Immature natural killer cell (primary cell): ENCODE measurements at regions not wholly inside any gene's neighbourhood (a gene's known extent, or its start where the extent isn't known, plus 50 kb on each side); places are given as distances from the start of the nearest gene placed in this dataset.

Experiments used
- DNase-seq, 3 donors: peaks; one replicate each; pipeline ENCODE4 v3.0.0; 2022; ENCODE audit warnings: mixed read lengths in 1 of 3
- H3K27ac Mint-ChIP-seq, 6 donors: one replicate each; pipeline ENCODE4 v1.8.0; 2020; ENCODE audit warnings: mixed read lengths in 6 of 6, mild to moderate bottlenecking in 5 of 6, inconsistent platforms in 4 of 6, moderate library complexity in 3 of 6
- H3K27me3 Mint-ChIP-seq, 3 donors: one replicate each; pipeline ENCODE4 v1.8.0; 2020 to 2021; ENCODE audit warnings: low read depth in 3 of 3, mild to moderate bottlenecking in 3 of 3, mixed read lengths in 3 of 3, moderate library complexity in 3 of 3, inconsistent platforms in 1 of 3
- H3K36me3 Mint-ChIP-seq, 3 donors: one replicate each; pipeline ENCODE4 v1.8.0; 2020; ENCODE audit warnings: mixed read lengths in 3 of 3, inconsistent platforms in 2 of 3, mild to moderate bottlenecking in 2 of 3
- H3K4me1 Mint-ChIP-seq, 2 donors: one replicate each; pipeline ENCODE4 v1.8.0; 2020; ENCODE audit warnings: inconsistent platforms in 2 of 2, mild to moderate bottlenecking in 2 of 2, mixed read lengths in 2 of 2, moderate library complexity in 1 of 2
- H3K4me3 Mint-ChIP-seq, 5 donors: one replicate each; pipeline ENCODE4 v1.8.0; 2020; ENCODE audit warnings: mild to moderate bottlenecking in 5 of 5, mixed read lengths in 5 of 5, inconsistent platforms in 3 of 5, moderate library complexity in 3 of 5
- H3K9me3 Mint-ChIP-seq, 6 donors: one replicate each; pipeline ENCODE4 v1.8.0; 2020; ENCODE audit warnings: mild to moderate bottlenecking in 6 of 6, mixed read lengths in 6 of 6, inconsistent platforms in 4 of 6, moderate library complexity in 3 of 6

- no peak for DNase-seq
- Mint-ChIP-seq H3K4me1 (no peaks in the 10 kb centered on the region), H3K27ac (no peak overlapping the region), H3K27me3 (peaks cover 0 to 17% (median 4%) of the 10 kb centered on the region in 3 donors), H3K4me3 (no peak overlapping the region), H3K9me3 (no peaks in the 10 kb centered on the region), H3K36me3 (no peaks in the 10 kb centered on the region)
These were observed 79.3 kb upstream of the NPVF start for GRCh38 chr7:25307624-25308023.

DNA sequence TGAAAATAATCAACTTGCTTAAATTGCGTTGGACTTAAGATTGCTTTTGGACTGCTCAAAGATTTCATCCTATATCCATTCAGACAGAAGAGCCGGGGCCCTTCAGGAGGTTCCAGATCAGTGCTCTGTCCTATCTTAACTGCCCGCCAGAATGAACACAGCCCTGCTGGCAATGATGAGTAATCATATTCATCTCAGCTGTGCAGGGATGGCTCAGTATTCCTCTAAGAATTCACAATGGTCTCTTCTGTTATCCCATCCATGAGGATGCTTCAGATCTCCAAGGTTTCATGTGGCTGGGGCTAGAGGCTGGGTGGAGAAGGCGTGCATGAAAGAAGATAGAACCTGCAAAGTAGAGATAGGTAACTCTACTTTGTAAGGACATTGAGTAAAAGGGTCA lies 80.0 kb upstream of the NPVF start:
- no peak for DNase-seq
- Mint-ChIP-seq H3K27me3 (peaks cover 0 to 17% (median 4%) of the 10 kb centered on the region in 3 donors), H3K36me3 (no peaks in the 10 kb centered on the region)

GRCh38 chr7:25308906-25309705 lies 80.8 kb upstream of the NPVF start:
- H3K4me1 Mint-ChIP-seq: no peaks in the 10 kb centered on the region
- H3K9me3 Mint-ChIP-seq: no peaks in the 10 kb centered on the region
- H3K27me3 Mint-ChIP-seq: peaks cover 0 to 15% (median 4%) of the 10 kb centered on the region in 3 donors
- no peak for DNase-seq
- H3K27ac Mint-ChIP-seq: no peak overlapping the region
- H3K36me3 Mint-ChIP-seq: no peaks in the 10 kb centered on the region
- H3K4me3 Mint-ChIP-seq: no peak overlapping the region

More for the DNA sequence above, 80.0 kb upstream of the NPVF start:
- no peaks in the 10 kb centered on the region for H3K4me1 Mint-ChIP-seq
- no peak overlapping the region for H3K4me3 Mint-ChIP-seq
- H3K27ac Mint-ChIP-seq: no peak overlapping the region
- no peaks in the 10 kb centered on the region for H3K9me3 Mint-ChIP-seq

- H3K4me1 Mint-ChIP-seq: no peaks in the 10 kb centered on the region
- peaks cover 0 to 13% (median 8%) of the 10 kb centered on the region in 3 donors for H3K27me3 Mint-ChIP-seq
- no peak overlapping the region for H3K4me3 Mint-ChIP-seq
- no peak overlapping the region for H3K27ac Mint-ChIP-seq
- H3K36me3 Mint-ChIP-seq: no peaks in the 10 kb centered on the region
- DNase-seq: no peak
- no peaks in the 10 kb centered on the region for H3K9me3 Mint-ChIP-seq
These were observed 82.6 kb upstream of the NPVF start for GRCh38 chr7:25310896-25311295.

DNA sequence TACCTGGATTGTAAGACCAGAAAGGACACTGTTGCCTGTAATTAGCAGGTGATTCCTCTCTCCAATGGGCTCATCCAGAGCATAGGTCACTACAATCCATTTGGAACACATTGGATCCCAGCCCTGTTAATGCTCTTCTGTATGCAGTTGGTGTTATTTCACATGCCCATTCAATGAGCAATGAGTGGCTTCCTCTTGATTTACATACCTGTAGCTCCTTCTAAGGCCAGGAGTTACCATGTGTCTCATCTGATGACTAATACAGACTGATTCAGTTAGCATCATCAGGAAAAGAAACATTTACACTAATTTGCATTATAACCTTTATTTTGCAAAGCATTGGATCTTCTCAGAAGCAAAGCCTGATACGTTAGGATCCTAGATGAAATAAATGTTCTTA lies 83.1 kb upstream of the NPVF start:
- H3K4me3 Mint-ChIP-seq: no peak overlapping the region
- no peaks in the 10 kb centered on the region for H3K4me1 Mint-ChIP-seq
- H3K27ac Mint-ChIP-seq: no peak overlapping the region
- no peaks in the 10 kb centered on the region for H3K36me3 Mint-ChIP-seq
- no peaks in the 10 kb centered on the region for H3K9me3 Mint-ChIP-seq
- H3K27me3 Mint-ChIP-seq: peaks cover 0 to 13% (median 8%) of the 10 kb centered on the region in 3 donors
- DNase-seq: no peak

DNA sequence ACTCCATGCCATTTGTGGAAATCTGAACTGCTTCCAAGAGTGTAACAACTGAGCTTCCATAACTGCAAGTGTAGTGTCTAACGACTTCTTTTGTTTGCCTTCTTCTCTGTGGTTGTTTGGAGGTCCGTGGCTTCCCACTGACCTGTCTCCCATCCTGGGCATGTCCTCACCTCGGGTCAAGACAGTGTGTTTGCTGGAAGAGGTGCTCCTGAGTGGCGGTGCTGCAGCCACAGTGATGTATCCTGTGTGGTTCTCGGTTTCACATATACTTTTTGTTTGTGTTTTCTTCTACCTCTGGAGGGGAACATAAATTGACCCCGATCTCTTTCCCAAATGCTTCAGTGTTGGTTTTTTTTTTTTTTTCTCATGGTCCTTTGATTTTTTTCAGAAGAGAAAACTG lies 84.7 kb upstream of the NPVF start:
- H3K36me3 Mint-ChIP-seq: no peaks in the 10 kb centered on the region
- DNase-seq: no peak

GRCh38 chr7:25313526-25313925 lies 85.2 kb upstream of the NPVF start:
- Mint-ChIP-seq H3K9me3 (no peaks in the 10 kb centered on the region), H3K4me3 (no peak overlapping the region), H3K36me3 (no peaks in the 10 kb centered on the region), H3K27ac (no peak overlapping the region), H3K4me1 (no peaks in the 10 kb centered on the region), H3K27me3 (peaks cover 0 to 6% (median 4%) of the 10 kb centered on the region in 3 donors)
- DNase-seq: no peak

More for the DNA sequence above, 84.7 kb upstream of the NPVF start:
- H3K9me3 Mint-ChIP-seq: no peaks in the 10 kb centered on the region
- H3K4me3 Mint-ChIP-seq: no peak overlapping the region
- no peaks in the 10 kb centered on the region for H3K4me1 Mint-ChIP-seq
- peaks cover 0 to 12% (median 6%) of the 10 kb centered on the region in 3 donors for H3K27me3 Mint-ChIP-seq
- H3K27ac Mint-ChIP-seq: no peak overlapping the region

DNA sequence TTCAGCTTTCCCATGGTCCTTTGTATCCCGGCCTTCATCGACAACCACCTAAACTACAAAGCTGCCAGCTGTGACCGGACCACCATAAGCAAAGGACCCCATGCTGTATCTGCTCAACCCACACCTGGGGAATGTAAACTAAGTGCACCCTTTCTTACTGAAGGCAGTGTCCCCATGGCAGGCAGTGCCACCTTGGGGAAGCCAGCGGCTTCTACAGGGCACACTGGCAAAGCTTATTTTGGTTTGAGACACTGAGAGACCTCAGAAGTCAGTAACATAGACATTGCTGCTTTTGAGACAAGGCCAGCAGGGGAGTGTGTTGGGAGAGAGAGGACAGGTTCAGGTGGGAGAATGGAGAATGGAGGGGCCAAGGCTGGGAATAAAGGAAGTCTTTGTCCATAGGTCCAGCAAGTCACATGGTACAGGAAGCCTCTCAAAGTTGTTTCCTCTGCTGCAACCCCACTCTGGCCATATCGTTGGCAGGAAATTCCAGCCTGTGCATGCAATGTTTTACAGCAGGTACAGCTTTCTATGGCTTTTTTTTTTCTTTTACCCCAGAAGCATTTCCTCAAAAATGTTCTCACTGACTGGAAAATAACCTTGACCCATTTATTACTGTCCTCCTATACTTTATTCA lies 85.9 kb upstream of the NPVF start:
- no peak for DNase-seq
- H3K27me3 Mint-ChIP-seq: peaks cover 0 to 4% (median 1%) of the 10 kb centered on the region in 3 donors
- H3K36me3 Mint-ChIP-seq: no peaks in the 10 kb centered on the region
- H3K4me1 Mint-ChIP-seq: no peaks in the 10 kb centered on the region
- no peak overlapping the region for H3K27ac Mint-ChIP-seq
- H3K4me3 Mint-ChIP-seq: no peak overlapping the region
- H3K9me3 Mint-ChIP-seq: no peaks in the 10 kb centered on the region

DNA sequence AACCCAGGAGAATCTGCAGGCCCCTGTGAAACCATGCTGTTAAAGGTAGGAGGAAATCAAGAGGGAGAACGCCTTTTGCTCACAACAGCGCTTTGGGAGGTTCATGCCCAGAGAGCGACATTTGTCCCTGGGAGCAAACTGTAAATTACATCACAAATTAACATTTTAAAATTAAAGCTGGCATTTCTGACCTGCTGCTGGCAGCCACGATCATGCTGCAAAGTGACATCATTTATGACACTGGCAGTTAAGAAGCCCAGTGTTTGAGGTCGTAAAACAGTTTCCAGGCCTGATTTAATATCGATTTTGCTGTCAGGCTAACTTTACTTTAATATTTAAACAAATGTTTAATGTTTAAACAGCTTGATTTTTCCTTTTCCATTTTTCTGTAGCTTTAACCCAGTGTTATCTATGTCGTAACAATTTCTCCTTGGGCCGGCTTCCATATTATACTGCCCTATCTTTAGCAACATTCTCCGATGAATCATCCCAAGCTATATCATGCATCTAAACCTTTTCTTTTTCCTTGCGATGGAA lies 86.5 kb upstream of the NPVF start:
- Mint-ChIP-seq H3K9me3 (no peaks in the 10 kb centered on the region), H3K36me3 (no peaks in the 10 kb centered on the region), H3K27me3 (peaks cover 0 to 4% (median 4%) of the 10 kb centered on the region in 3 donors), H3K4me3 (no peak overlapping the region), H3K4me1 (no peaks in the 10 kb centered on the region), H3K27ac (no peak overlapping the region)
- DNase-seq: no peak

DNA sequence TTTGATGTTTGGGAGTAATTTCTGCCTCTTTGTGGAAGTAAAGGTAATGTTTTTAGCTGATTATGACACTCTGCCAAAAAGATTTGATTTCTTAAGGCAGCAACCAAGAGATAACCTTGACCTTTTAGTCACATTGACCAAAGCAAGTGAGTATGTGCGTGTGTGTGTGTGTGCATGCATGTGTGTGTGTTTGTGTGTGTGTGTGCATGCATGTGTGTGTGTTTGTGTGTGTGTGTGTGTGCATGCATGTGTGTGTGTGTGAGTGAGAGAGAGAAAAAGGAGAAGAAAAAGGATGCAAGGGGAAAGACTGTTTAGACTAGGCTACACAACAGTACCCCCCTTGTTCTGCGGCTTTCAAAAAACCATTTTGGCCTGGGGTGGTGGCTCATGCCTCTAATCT lies 88.1 kb upstream of the NPVF start:
- Mint-ChIP-seq H3K9me3 (no peaks in the 10 kb centered on the region), H3K4me3 (no peak overlapping the region), H3K27ac (no peak overlapping the region), H3K4me1 (no peaks in the 10 kb centered on the region), H3K36me3 (no peaks in the 10 kb centered on the region), H3K27me3 (peaks cover 0 to 5% (median 4%) of the 10 kb centered on the region in 3 donors)
- DNase-seq: no peak

- no peak for DNase-seq
- Mint-ChIP-seq H3K9me3 (no peaks in the 10 kb centered on the region), H3K27ac (no peak overlapping the region), H3K4me3 (no peak overlapping the region), H3K36me3 (no peaks in the 10 kb centered on the region), H3K4me1 (no peaks in the 10 kb centered on the region), H3K27me3 (peaks cover 0 to 9% (median 7%) of the 10 kb centered on the region in 3 donors)
These were observed 89.8 kb upstream of the NPVF start for GRCh38 chr7:25318047-25318446.

GRCh38 chr7:25319707-25320106 lies 91.4 kb upstream of the NPVF start:
- H3K36me3 Mint-ChIP-seq: no peaks in the 10 kb centered on the region
- no peak overlapping the region for H3K27ac Mint-ChIP-seq
- H3K27me3 Mint-ChIP-seq: peaks cover 1 to 13% (median 3%) of the 10 kb centered on the region in 3 donors
- no peaks in the 10 kb centered on the region for H3K4me1 Mint-ChIP-seq
- no peak overlapping the region for H3K4me3 Mint-ChIP-seq
- no peak for DNase-seq
- H3K9me3 Mint-ChIP-seq: no peaks in the 10 kb centered on the region

GRCh38 chr7:25320791-25321190 lies 92.5 kb upstream of the NPVF start:
- no peak for DNase-seq
- Mint-ChIP-seq H3K4me3 (no peak overlapping the region), H3K4me1 (no peaks in the 10 kb centered on the region), H3K27me3 (peaks cover 1 to 15% (median 3%) of the 10 kb centered on the region in 3 donors), H3K36me3 (no peaks in the 10 kb centered on the region), H3K27ac (no peak overlapping the region), H3K9me3 (no peaks in the 10 kb centered on the region)

DNA sequence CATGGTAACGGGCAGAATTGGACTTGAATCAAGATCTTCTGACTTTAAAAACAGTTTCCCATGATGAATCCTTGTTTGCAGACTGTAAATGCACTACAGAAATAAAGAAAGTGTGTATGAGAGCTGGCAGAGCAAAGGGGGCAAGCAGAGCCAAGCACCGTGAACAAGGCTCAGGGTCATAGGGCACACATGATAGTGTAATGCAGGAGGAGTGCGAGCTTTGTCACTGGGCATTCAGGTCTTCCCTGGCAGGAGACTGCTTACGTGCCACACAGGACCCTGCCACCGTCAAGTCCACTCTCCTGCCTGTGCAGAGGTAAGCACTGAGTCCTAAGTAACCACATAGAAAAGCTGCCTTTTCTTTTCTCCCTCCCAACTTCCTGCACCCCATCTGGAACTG lies 93.1 kb upstream of the NPVF start:
- no peaks in the 10 kb centered on the region for H3K9me3 Mint-ChIP-seq
- no peaks in the 10 kb centered on the region for H3K4me1 Mint-ChIP-seq
- H3K27ac Mint-ChIP-seq: no peak overlapping the region
- no peak for DNase-seq
- H3K4me3 Mint-ChIP-seq: no peak overlapping the region
- peaks cover 1 to 15% (median 3%) of the 10 kb centered on the region in 3 donors for H3K27me3 Mint-ChIP-seq
- no peaks in the 10 kb centered on the region for H3K36me3 Mint-ChIP-seq
